ENCODE measurements at regions not wholly inside any gene's neighbourhood (a gene's known extent, or its start where the extent isn't known, plus 50 kb on each side); places are given as distances from the start of the nearest gene placed in this dataset.

- TF ChIP-seq REST (IDR thresholded peaks at IDR 0.05; ENCODE audit: insufficient read depth in 1 of 2, low read depth in 2 of 2, low read length in 2 of 2) (no peak), POLR2AphosphoS5 (IDR thresholded peaks at IDR 0.05; ENCODE audit: low read depth, low read length) (no peak), SIN3A (IDR thresholded peaks at IDR 0.05; ENCODE audit: borderline replicate concordance, insufficient read depth, low read length) (no peak), FOXP2 (optimal IDR thresholded peaks at IDR 0.05; ENCODE audit: borderline replicate concordance, extremely low read depth, extremely low read length, insufficient read depth) (no peak), TAF1 (IDR thresholded peaks at IDR 0.05; ENCODE audit: borderline replicate concordance, insufficient read depth, low read length) (no peak)
These were observed 69.2 kb upstream of the GRID2 start for GRCh38 chr4:92234393-92235176.
